ENCODE measurements at regions not wholly inside any gene's neighbourhood (a gene's known extent, or its start where the extent isn't known, plus 50 kb on each side); places are given as distances from the start of the nearest gene placed in this dataset.

- TF ChIP-seq POLR2A (IDR thresholded peaks at IDR 0.05), result no peak
- TF ChIP-seq, protein P1, sequence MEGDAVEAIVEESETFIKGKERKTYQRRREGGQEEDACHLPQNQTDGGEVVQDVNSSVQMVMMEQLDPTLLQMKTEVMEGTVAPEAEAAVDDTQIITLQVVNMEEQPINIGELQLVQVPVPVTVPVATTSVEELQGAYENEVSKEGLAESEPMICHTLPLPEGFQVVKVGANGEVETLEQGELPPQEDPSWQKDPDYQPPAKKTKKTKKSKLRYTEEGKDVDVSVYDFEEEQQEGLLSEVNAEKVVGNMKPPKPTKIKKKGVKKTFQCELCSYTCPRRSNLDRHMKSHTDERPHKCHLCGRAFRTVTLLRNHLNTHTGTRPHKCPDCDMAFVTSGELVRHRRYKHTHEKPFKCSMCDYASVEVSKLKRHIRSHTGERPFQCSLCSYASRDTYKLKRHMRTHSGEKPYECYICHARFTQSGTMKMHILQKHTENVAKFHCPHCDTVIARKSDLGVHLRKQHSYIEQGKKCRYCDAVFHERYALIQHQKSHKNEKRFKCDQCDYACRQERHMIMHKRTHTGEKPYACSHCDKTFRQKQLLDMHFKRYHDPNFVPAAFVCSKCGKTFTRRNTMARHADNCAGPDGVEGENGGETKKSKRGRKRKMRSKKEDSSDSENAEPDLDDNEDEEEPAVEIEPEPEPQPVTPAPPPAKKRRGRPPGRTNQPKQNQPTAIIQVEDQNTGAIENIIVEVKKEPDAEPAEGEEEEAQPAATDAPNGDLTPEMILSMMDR (IDR thresholded peaks at IDR 0.05), result no peak
These were observed 50.4 kb upstream of the RGMA start for GRCh38 chr15:93139436-93139835.
